GM18951 (cell line): ENCODE measurements at regions not wholly inside any gene's neighbourhood (a gene's known extent, or its start where the extent isn't known, plus 50 kb on each side); places are given as distances from the start of the nearest gene placed in this dataset.

Source experiments
- POLR2A ChIP-seq: IDR thresholded peaks from 4 replicates; pipeline ENCODE4 v1.6.1; 2011; ENCODE audit warnings: mild to moderate bottlenecking; ENCODE audit not compliant: insufficient read length, insufficient read depth; ENCODE audit errors: extremely low read depth
- in situ Hi-C: fragments of 300-500 bp; cut with MboI; formaldehyde crosslinking; loops from one replicate; pipeline ENCODE4 v1.12.0; 2022; ENCODE audit warnings: low sequenced_read_pairs, mixed read lengths, inconsistent platforms; ENCODE audit not compliant: unreplicated experiment

- in situ Hi-C loops = no loop called here
- no peak for TF ChIP-seq POLR2A
These were observed 61.0 kb downstream of the POLR2M start for GRCh38 chr15:57767481-57767880.

- in situ Hi-C loops = no loop called here
- no peak for TF ChIP-seq POLR2A
These were observed 62.8 kb downstream of the POLR2M start for GRCh38 chr15:57769266-57769665.

GRCh38 chr15:57770495-57770894 lies 64.0 kb downstream of the POLR2M start:
- in situ Hi-C loops = no loop called here

GRCh38 chr15:57772223-57772957 lies 65.9 kb downstream of the POLR2M start:
- no peak for TF ChIP-seq POLR2A
- in situ Hi-C loops = no loop called here

More at GRCh38 chr15:57770495-57770894, 64.0 kb downstream of the POLR2M start:
- TF ChIP-seq POLR2A = no peak

- TF ChIP-seq POLR2A = no peak
- in situ Hi-C loops = no loop called here
These were observed 66.5 kb downstream of the POLR2M start for GRCh38 chr15:57773051-57773450.

- no peak for TF ChIP-seq POLR2A
- in situ Hi-C loops = no loop called here
These were observed 70.5 kb downstream of the POLR2M start for GRCh38 chr15:57777003-57777402.

GRCh38 chr15:57780471-57780870 lies 74.0 kb downstream of the POLR2M start:
- in situ Hi-C loops = no loop called here
- no peak for TF ChIP-seq POLR2A

GRCh38 chr15:57782731-57783130 lies 76.2 kb downstream of the POLR2M start:
- no peak for TF ChIP-seq POLR2A
- in situ Hi-C loops = no loop called here

- no peak for TF ChIP-seq POLR2A
- in situ Hi-C loops = no loop called here
These were observed 77.6 kb downstream of the POLR2M start for GRCh38 chr15:57784081-57784511.

GRCh38 chr15:57785039-57785438 lies 78.5 kb downstream of the POLR2M start:
- in situ Hi-C loops = no loop called here
- no peak for TF ChIP-seq POLR2A

GRCh38 chr15:57785959-57786358 lies 79.4 kb downstream of the POLR2M start:
- in situ Hi-C loops = no loop called here
- no peak for TF ChIP-seq POLR2A

- in situ Hi-C loops = no loop called here
- no peak for TF ChIP-seq POLR2A
These were observed 82.7 kb downstream of the POLR2M start for GRCh38 chr15:57789225-57789624.

GRCh38 chr15:57792724-57793449 lies 86.4 kb downstream of the POLR2M start:
- TF ChIP-seq POLR2A = no peak
- in situ Hi-C loops = no loop called here

- TF ChIP-seq POLR2A = no peak
These were observed 88.7 kb downstream of the POLR2M start for GRCh38 chr15:57795261-57795660.

More at GRCh38 chr15:57795261-57795660, 88.7 kb downstream of the POLR2M start:
- in situ Hi-C loops = no loop called here
